Ectodermal cell (in vitro differentiated cells): ENCODE measurements at regions not wholly inside any gene's neighbourhood (a gene's known extent, or its start where the extent isn't known, plus 50 kb on each side); places are given as distances from the start of the nearest gene placed in this dataset.

Source experiments
- H3K27ac ChIP-seq: 2 replicates; pipeline ENCODE4 v1.7.0; 2013; ENCODE audit warnings: mild to moderate bottlenecking, low read depth, low read length; ENCODE audit not compliant: insufficient read depth, poor library complexity, severe bottlenecking
- H3K27me3 ChIP-seq: 2 replicates; pipeline ENCODE4 v1.7.0; 2013; ENCODE audit warnings: mild to moderate bottlenecking, low read length; ENCODE audit not compliant: insufficient read depth, control insufficient read depth, poor library complexity, severe bottlenecking
- H3K36me3 ChIP-seq: one replicate; pipeline ENCODE4 v1.7.0; 2013; ENCODE audit warnings: low read length; ENCODE audit not compliant: control insufficient read depth, insufficient read depth
- H3K4me1 ChIP-seq: one replicate; pipeline ENCODE4 v1.7.0; 2013; ENCODE audit warnings: low read length; ENCODE audit not compliant: control insufficient read depth, insufficient read depth
- H3K4me3 ChIP-seq: 2 replicates; pipeline ENCODE4 v1.7.0; 2013; ENCODE audit warnings: low read depth, low read length, control low read depth; ENCODE audit not compliant: insufficient read depth
- H3K9me3 ChIP-seq: 2 replicates; pipeline ENCODE4 v1.7.0; 2013; ENCODE audit warnings: mild to moderate bottlenecking, low read length, moderate library complexity; ENCODE audit not compliant: control insufficient read depth
- WGBS, 2 experiments: methylation state at CpG; one replicate each; pipeline ENCODE4 v1.1.7; 2013; ENCODE audit warnings: missing lambda C conversion rate in 2 of 2; 5-methylcytosine and 5-hydroxymethylcytosine counted together

DNA sequence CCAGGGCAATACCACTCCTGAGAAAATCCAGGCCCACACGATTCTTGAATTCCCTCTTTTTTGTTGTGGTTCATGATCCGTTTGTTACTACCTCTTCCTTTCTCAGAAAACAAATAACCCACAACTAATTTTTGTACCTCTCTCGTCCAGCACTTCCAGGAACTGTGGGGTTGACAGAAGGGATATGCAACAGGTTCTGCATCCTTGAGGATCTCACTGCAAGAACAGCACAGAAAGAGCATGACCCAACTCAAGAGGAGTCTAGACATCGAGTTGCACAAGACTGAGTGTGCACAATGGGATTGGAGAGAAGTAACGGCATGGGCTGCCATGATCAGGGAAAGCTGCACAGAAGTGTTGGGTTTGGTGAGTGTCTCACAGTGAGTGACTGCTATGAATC lies 533.3 kb downstream of the SOX2 start:
- Histone ChIP-seq H3K4me3 (no peak overlapping the region), H3K36me3 (no peaks in the 10 kb centered on the region), H3K4me1 (peaks cover 28% of the 10 kb centered on the region), H3K9me3 (no peaks in the 10 kb centered on the region), H3K27me3 (no peaks in the 10 kb centered on the region), H3K27ac (no peak overlapping the region)
- 93 to 96% methylated on average over 5 of the region's 5 CpGs for WGBS, 2 experiments

DNA sequence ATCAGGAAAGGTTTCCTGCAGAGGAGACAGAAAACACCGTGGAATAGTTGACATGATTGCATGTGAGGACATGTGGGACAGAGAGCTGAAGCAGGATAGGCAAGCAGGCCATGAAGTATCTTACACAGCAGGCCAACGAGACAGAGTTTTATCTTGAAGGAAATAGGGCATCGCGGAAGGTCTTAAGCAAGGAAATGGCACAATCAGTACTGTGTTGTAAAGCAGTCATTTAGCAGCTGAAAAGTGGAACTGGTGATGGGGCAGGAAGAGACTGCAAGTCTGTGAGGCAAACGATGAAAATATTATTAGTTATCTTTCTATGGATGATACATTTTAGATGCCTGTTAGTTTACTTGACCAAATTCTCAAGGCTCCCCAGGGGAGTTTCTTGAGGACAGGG lies 535.1 kb downstream of the SOX2 start:
- no peaks in the 10 kb centered on the region for H3K9me3 ChIP-seq
- peaks cover 19% of the 10 kb centered on the region for H3K4me1 ChIP-seq
- H3K36me3 ChIP-seq: no peaks in the 10 kb centered on the region
- H3K4me3 ChIP-seq: no peak overlapping the region
- 95 to 96% methylated on average over 5 of the region's 5 CpGs for WGBS, 2 experiments
- H3K27ac ChIP-seq: no peak overlapping the region
- no peaks in the 10 kb centered on the region for H3K27me3 ChIP-seq

DNA sequence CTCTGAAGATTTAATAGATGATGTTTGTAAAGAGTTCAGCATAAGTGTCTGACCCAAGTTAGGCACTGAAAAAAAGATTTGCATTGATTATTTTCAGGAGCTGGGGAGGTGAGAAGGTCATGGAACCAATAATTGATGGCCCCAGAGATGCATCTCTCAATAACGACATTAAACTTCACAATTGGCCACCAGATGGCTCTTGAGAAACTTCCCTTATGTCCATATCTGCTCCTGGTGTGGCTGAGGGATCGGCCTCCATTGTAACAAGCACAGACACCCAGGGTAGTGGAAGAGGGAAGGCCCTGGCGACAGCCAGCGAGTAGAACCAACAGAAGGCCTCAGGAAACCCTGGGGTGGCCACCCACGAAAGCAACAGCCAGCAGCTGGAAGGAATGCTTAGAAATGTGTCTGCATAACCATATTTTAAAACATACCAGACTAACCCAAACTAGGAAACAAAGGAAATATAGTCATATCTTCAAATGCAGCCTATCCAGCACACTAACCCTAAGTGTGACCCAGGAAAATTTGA lies 536.7 kb downstream of the SOX2 start:
- no peak overlapping the region for H3K4me3 ChIP-seq
- H3K4me1 ChIP-seq: peaks cover 5% of the 10 kb centered on the region
- H3K27ac ChIP-seq: no peak overlapping the region
- no peaks in the 10 kb centered on the region for H3K9me3 ChIP-seq
- 92 to 93% methylated on average over 5 of the region's 5 CpGs for WGBS, 2 experiments
- no peaks in the 10 kb centered on the region for H3K27me3 ChIP-seq
- H3K36me3 ChIP-seq: no peaks in the 10 kb centered on the region

DNA sequence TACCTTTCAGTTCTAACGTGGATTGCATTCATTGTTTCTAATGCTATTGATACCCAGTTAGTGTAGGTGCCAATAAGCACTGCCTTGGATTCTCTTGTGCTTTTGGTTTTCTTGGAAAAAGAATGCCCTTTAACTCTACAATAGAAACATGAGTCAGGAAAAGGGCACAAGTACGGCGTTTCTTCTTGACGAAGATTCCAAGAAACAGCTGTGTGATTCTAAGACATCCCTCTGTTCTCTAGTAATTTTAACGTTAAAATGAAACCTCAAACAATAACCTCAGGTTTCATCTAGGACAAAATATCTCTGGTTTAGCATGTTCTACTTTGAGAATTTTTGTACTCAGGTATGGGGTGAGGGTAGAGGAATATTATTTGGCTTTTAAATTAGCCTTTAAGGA lies 540.5 kb upstream of the ATP11B start:
- Histone ChIP-seq H3K27me3 (no peaks in the 10 kb centered on the region), H3K27ac (no peak overlapping the region), H3K4me3 (no peak overlapping the region), H3K9me3 (no peaks in the 10 kb centered on the region), H3K4me1 (peaks cover 3% of the 10 kb centered on the region), H3K36me3 (no peaks in the 10 kb centered on the region)
- WGBS, 2 experiments: 80 to 83% methylated on average over 5 of the region's 5 CpGs

DNA sequence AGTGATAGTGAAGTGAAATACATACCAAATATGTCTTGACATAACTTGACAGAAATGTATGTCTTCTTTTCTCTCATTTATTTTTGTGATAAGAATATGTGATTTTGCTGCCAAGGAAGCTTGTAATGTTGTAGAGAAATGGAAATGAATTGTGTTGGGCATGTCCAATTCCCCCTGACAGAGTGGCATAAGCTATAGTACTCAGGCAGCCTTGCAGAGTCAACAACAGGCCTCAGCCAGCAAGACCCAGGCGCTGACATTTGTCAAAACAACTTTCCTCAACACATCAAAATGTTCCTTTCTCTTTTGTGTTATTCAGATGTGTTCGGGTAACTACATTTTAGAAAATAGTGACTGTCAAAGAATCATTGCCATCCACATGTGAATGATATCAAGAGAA lies 538.1 kb upstream of the ATP11B start:
- H3K9me3 ChIP-seq: no peaks in the 10 kb centered on the region
- 80 to 96% methylated on average over 1 to 2 of the region's 2 CpGs for WGBS, 2 experiments
- no peak overlapping the region for H3K4me3 ChIP-seq
- no peaks in the 10 kb centered on the region for H3K36me3 ChIP-seq
- H3K4me1 ChIP-seq: peaks cover 9% of the 10 kb centered on the region
- no peak overlapping the region for H3K27ac ChIP-seq
- no peaks in the 10 kb centered on the region for H3K27me3 ChIP-seq

DNA sequence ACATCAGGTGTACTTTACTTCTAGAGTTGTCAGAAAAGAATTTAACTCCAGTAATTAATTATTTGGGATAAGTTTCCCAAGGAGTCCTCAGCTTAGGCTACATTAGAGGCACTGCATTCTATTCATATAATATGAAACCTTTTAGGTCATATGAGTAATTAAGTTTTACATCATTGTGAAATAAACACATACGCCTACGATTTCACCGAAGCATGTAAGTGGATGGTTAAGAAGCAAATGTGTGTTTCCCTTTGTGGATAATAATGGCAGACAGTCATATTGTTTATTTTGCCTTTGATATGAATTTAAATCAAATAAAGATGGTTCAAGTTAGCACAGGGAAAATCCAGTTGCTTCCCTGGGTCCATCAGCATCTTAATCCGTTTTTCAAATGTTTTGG lies 535.9 kb upstream of the ATP11B start:
- H3K4me3 ChIP-seq: no peak overlapping the region
- no peaks in the 10 kb centered on the region for H3K27me3 ChIP-seq
- peaks cover 9% of the 10 kb centered on the region for H3K4me1 ChIP-seq
- 96 to 97% methylated on average over 4 of the region's 4 CpGs for WGBS, 2 experiments
- H3K9me3 ChIP-seq: no peaks in the 10 kb centered on the region
- no peak overlapping the region for H3K27ac ChIP-seq
- H3K36me3 ChIP-seq: no peaks in the 10 kb centered on the region

DNA sequence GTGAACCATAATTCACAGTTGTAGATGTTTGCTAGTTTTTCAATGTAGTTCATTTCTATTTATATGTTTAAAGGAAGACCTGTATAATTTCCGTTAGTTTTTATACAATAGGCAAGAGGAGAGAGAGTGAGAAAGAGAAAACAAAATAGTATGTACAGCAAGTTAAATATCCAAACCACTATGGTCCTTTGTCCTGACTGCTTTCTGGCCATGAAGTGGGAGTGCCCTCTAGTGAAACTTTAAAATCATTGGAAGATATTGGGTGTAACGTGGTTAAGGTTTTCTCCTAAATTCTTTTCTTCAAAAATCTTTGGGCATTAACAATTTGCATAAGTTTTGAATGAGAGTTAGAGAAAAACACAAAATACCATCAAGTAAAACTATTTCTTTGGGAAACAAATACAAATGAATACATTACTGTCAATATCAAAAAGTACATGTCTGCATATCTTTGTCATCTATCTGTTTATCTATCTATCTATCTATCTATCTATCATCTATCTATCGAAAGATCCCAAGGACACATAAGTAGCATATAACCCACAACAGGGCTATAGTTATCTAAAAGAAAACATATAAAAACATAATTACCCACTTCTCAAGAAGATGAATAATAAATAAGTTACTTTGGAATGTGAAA lies 534.6 kb upstream of the ATP11B start:
- Histone ChIP-seq H3K36me3 (no peaks in the 10 kb centered on the region), H3K4me1 (peaks cover 9% of the 10 kb centered on the region), H3K4me3 (no peak overlapping the region), H3K27ac (no peak overlapping the region), H3K9me3 (no peaks in the 10 kb centered on the region), H3K27me3 (no peaks in the 10 kb centered on the region)
- 42 to 47% methylated on average over 2 of the region's 3 CpGs for WGBS, 2 experiments

DNA sequence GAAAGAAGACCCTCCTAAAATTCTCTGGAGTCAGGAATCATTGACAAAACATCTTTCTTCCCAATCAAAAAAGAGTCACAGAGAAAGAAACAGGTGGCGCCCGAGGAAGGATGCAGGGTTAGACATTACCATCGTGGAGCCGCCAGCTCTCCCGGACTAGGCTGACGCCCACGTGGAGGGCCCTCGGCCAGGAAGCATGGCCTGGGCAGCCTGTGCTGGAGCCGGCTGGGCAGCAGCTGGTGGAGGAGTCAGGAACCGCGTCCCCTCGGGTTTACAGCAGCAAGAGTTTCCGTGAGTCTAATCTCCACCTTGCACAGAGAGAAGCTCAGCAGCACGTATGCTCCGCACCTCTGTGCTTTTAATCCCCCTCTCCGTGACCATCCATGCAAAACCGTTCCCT lies 533.7 kb upstream of the ATP11B start:
- Histone ChIP-seq H3K4me1 (peaks cover 6% of the 10 kb centered on the region), H3K9me3 (no peaks in the 10 kb centered on the region), H3K27me3 (no peaks in the 10 kb centered on the region), H3K36me3 (no peaks in the 10 kb centered on the region), H3K4me3 (no peak overlapping the region), H3K27ac (no peak overlapping the region)
- 75 to 79% methylated on average over 17 of the region's 17 CpGs for WGBS, 2 experiments

DNA sequence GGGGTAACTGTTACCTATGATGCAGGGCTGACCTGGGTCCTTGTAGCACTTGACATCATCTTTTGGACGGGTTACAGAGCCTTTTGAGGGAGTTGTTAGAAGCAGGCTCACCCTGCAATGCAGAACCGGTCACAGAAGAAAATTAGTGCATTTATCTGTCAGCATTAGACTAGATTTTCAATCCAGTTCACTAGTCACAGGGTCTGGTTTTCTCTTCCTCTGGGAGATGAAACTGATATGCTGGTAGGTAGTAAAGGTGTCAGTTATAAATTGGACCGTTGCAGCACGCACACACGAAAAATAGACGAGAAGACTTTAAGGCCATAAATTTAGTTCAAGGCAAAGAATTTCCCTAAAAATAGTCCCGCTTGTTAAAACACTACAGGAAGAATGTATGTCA lies 532.3 kb upstream of the ATP11B start:
- no peak overlapping the region for H3K27ac ChIP-seq
- H3K36me3 ChIP-seq: no peaks in the 10 kb centered on the region
- H3K27me3 ChIP-seq: no peaks in the 10 kb centered on the region
- WGBS, 2 experiments: 93 to 96% methylated on average over 7 of the region's 7 CpGs
- H3K4me3 ChIP-seq: no peak overlapping the region
- no peaks in the 10 kb centered on the region for H3K9me3 ChIP-seq
- H3K4me1 ChIP-seq: peaks cover 6% of the 10 kb centered on the region

DNA sequence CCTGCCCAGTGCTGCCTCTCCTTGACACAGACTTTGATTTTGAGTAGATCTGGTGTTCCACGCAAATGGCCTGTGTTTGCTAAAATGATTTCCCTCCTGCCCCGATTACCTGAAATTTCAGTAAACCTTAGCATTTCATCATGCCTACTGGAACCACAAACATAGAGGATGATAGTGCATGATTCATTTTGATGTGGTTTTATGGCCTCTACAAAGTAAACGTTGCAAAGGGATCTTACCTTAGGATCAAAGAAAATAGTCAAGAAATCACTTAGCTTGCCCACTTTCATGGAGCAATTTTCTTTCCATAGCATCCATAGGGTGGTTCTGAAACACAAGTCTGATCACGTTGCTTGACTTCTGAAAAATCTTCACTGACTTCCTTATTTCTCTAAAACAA lies 524.6 kb upstream of the ATP11B start:
- no peaks in the 10 kb centered on the region for H3K9me3 ChIP-seq
- H3K36me3 ChIP-seq: no peaks in the 10 kb centered on the region
- H3K27me3 ChIP-seq: no peaks in the 10 kb centered on the region
- no peak overlapping the region for H3K4me3 ChIP-seq
- WGBS, 2 experiments: 95 to 96% methylated on average over 4 of the region's 4 CpGs
- H3K27ac ChIP-seq: no peak overlapping the region
- H3K4me1 ChIP-seq: no peaks in the 10 kb centered on the region

DNA sequence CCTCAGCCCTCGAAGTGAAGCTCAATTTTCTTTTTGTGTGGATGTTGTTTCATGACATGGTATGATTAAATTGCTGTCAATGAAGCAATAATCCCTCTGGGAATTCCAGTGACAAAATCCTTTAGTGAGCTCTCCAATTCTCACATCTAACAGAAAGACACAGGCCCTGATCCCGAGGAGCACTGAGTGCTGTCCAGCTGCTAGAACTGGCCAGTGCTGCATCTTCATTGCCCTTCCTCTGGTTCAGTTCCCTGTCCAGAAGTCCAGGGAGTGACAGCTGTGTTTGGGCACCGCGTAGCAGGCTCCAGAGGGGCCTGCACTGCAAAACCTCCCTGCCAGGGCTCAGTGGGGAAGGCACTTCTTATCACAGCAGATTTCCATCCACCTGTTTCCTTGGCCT lies 516.8 kb upstream of the ATP11B start:
- H3K27me3 ChIP-seq: no peaks in the 10 kb centered on the region
- no peak overlapping the region for H3K4me3 ChIP-seq
- no peak overlapping the region for H3K27ac ChIP-seq
- WGBS, 2 experiments: 78 to 81% methylated on average over 4 of the region's 4 CpGs
- H3K36me3 ChIP-seq: no peaks in the 10 kb centered on the region
- no peaks in the 10 kb centered on the region for H3K4me1 ChIP-seq
- no peaks in the 10 kb centered on the region for H3K9me3 ChIP-seq
